ENCODE measurements at regions not wholly inside any gene's neighbourhood (a gene's known extent, or its start where the extent isn't known, plus 50 kb on each side); places are given as distances from the start of the nearest gene placed in this dataset.

DNA sequence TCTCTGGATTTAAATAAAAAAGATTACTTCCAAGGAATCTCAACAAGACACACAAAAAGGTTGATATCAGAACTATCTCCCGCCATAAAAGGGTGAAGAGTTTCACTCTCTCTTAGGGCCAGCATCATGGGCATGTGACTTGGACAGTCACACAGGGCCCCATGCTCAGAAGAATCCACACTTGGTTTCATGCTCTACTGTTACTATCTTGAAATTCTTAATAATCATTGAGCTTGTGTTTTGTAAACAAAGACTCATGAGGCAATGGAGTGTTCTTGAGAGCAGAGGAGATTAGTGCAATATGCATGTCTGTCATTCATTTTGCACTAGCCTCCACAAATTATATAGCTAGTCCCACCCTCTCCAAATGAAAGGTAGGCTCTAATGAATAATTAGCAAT, 58.4 kb downstream of the HMHB1 start:
- no peak overlapping the region for H3K27ac Mint-ChIP-seq (ENCODE audit: unreplicated experiment)
- peaks cover 6% of the 10 kb centered on the region for H3K4me1 ChIP-seq (ENCODE audit: insufficient read depth, low read length)
- H3K4me2 ChIP-seq (ENCODE audit: low read length): no peak overlapping the region
- peaks cover 9% of the 10 kb centered on the region for H3K4me1 Mint-ChIP-seq (ENCODE audit: low read depth, unreplicated experiment)
- no peaks in the 10 kb centered on the region for H3K36me3 Mint-ChIP-seq (ENCODE audit: low read depth, unreplicated experiment)
- FAIRE-seq (no peak), DNase-seq (ENCODE audit: low read depth) (no peak)
- no peaks in the 10 kb centered on the region for H3K36me3 ChIP-seq (ENCODE audit: insufficient read depth, low read length)
- TF ChIP-seq, protein P1, sequence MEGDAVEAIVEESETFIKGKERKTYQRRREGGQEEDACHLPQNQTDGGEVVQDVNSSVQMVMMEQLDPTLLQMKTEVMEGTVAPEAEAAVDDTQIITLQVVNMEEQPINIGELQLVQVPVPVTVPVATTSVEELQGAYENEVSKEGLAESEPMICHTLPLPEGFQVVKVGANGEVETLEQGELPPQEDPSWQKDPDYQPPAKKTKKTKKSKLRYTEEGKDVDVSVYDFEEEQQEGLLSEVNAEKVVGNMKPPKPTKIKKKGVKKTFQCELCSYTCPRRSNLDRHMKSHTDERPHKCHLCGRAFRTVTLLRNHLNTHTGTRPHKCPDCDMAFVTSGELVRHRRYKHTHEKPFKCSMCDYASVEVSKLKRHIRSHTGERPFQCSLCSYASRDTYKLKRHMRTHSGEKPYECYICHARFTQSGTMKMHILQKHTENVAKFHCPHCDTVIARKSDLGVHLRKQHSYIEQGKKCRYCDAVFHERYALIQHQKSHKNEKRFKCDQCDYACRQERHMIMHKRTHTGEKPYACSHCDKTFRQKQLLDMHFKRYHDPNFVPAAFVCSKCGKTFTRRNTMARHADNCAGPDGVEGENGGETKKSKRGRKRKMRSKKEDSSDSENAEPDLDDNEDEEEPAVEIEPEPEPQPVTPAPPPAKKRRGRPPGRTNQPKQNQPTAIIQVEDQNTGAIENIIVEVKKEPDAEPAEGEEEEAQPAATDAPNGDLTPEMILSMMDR (IDR thresholded peaks at IDR 0.05; ENCODE audit: insufficient read depth, low read depth, low read length): no peak
- TF ChIP-seq EZH2 (IDR thresholded peaks at IDR 0.05; ENCODE audit: insufficient read depth, low read length): no peak
- H3K9me3 ChIP-seq (ENCODE audit: insufficient read depth, low read depth, low read length): no peaks in the 10 kb centered on the region
- H3K79me2 ChIP-seq (ENCODE audit: insufficient read depth, low read length): no peaks in the 10 kb centered on the region
- H3K27me3 Mint-ChIP-seq (ENCODE audit: low read depth, unreplicated experiment): no peaks in the 10 kb centered on the region
- H4K20me1 ChIP-seq (ENCODE audit: insufficient read depth, low read length): no peaks in the 10 kb centered on the region
- no peak overlapping the region for H3K27ac ChIP-seq (ENCODE audit: low read depth, low read length)
- no peaks in the 10 kb centered on the region for H3K27me3 ChIP-seq (ENCODE audit: insufficient read depth, low read length)
- no peak overlapping the region for H3K4me3 Mint-ChIP-seq (ENCODE audit: unreplicated experiment)
- H3K9ac ChIP-seq (ENCODE audit: low read length): no peak overlapping the region
- H3K9me3 Mint-ChIP-seq (ENCODE audit: unreplicated experiment): peaks cover 1% of the 10 kb centered on the region
- no peak overlapping the region for H2AFZ ChIP-seq (ENCODE audit: low read depth, low read length)
- no peak overlapping the region for H3K4me3 ChIP-seq (ENCODE audit: insufficient read depth, low read depth, low read length)

DNA sequence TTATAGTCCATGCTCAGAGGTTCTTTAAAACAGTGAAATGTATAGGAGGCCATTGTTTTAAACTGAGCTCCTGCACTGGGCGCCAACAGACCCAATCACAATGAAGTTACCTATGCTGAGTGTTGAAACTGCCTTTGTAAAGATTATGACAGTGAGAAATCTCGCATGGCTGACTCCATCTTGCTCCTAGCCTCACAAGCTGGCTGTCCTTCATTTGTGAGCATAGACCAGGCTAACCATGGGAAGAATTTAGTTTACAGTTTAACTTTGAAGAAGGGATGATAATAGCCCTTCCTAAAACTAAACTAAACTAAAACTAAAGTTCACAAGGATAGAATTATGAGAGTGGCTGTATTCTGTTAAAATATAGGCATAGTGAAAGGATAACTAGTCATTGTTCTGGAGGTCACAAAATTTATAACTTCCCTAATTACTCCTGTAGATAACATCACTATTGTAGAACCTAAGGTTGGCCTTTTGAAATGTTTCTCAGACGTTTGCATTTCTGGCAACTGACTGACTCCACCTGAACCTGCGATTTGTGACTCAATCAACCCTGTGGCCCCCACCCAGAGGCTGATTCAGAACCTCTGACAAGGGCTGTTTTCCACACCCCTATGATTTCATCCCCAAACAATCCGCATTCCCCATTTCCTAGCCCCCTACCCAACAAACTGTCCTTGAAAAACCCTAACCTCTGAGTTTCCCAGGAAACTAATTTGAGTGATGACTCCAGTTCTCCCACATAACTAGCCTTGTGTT, 59.1 kb downstream of the HMHB1 start:
- H3K4me3 Mint-ChIP-seq (ENCODE audit: unreplicated experiment): no peak overlapping the region
- peak overlapping the region; percentile 48 for H3K27ac Mint-ChIP-seq (ENCODE audit: unreplicated experiment)
- Histone ChIP-seq H3K27ac (ENCODE audit: low read depth, low read length) (no peak overlapping the region), H3K4me3 (ENCODE audit: insufficient read depth, low read depth, low read length) (no peak overlapping the region), H2AFZ (ENCODE audit: low read depth, low read length) (no peak overlapping the region), H3K36me3 (ENCODE audit: insufficient read depth, low read length) (no peaks in the 10 kb centered on the region), H3K9ac (ENCODE audit: low read length) (no peak overlapping the region), H3K4me2 (ENCODE audit: low read length) (peak overlapping the region; percentile 52), H3K4me1 (ENCODE audit: insufficient read depth, low read length) (peaks cover 6% of the 10 kb centered on the region), H4K20me1 (ENCODE audit: insufficient read depth, low read length) (no peaks in the 10 kb centered on the region), H3K9me3 (ENCODE audit: insufficient read depth, low read depth, low read length) (no peaks in the 10 kb centered on the region), H3K79me2 (ENCODE audit: insufficient read depth, low read length) (no peaks in the 10 kb centered on the region), H3K27me3 (ENCODE audit: insufficient read depth, low read length) (no peaks in the 10 kb centered on the region)
- peaks cover 1% of the 10 kb centered on the region for H3K9me3 Mint-ChIP-seq (ENCODE audit: unreplicated experiment)
- peak; percentile 26 for FAIRE-seq
- H3K36me3 Mint-ChIP-seq (ENCODE audit: low read depth, unreplicated experiment): no peaks in the 10 kb centered on the region
- TF ChIP-seq, protein P1 (IDR thresholded peaks at IDR 0.05; ENCODE audit: insufficient read depth, low read depth, low read length): no peak
- no peak for TF ChIP-seq EZH2 (IDR thresholded peaks at IDR 0.05; ENCODE audit: insufficient read depth, low read length)
- H3K4me1 Mint-ChIP-seq (ENCODE audit: low read depth, unreplicated experiment): peaks cover 9% of the 10 kb centered on the region
- H3K27me3 Mint-ChIP-seq (ENCODE audit: low read depth, unreplicated experiment): no peaks in the 10 kb centered on the region
- peak; percentile 51 for DNase-seq (ENCODE audit: low read depth)

DNA sequence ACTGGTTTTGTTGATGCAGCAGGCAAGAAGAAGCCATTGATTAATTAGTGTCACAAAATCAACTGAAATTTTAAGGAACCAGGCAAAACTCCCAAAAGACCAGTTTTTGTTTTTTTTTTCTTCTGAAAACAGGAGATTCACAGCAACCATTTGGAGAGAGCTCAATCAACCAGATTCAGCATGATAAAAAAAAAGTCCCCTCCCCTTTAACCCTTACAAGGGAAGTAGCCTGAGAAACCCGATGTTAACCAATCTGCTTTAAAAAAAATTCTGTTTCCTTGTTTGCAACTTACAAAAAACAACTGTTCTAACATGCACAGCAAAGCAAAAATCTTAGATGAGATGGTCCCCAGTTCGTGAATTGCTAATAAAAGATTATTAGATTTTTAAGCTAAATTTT, 59.7 kb downstream of the HMHB1 start:
- Histone ChIP-seq H3K9ac (ENCODE audit: low read length) (no peak overlapping the region), H2AFZ (ENCODE audit: low read depth, low read length) (no peak overlapping the region), H3K79me2 (ENCODE audit: insufficient read depth, low read length) (no peaks in the 10 kb centered on the region), H3K27ac (ENCODE audit: low read depth, low read length) (no peak overlapping the region), H3K4me3 (ENCODE audit: insufficient read depth, low read depth, low read length) (no peak overlapping the region), H3K9me3 (ENCODE audit: insufficient read depth, low read depth, low read length) (no peaks in the 10 kb centered on the region), H3K4me2 (ENCODE audit: low read length) (peak overlapping the region; percentile 52), H3K27me3 (ENCODE audit: insufficient read depth, low read length) (no peaks in the 10 kb centered on the region), H4K20me1 (ENCODE audit: insufficient read depth, low read length) (no peaks in the 10 kb centered on the region), H3K4me1 (ENCODE audit: insufficient read depth, low read length) (peaks cover 6% of the 10 kb centered on the region), H3K36me3 (ENCODE audit: insufficient read depth, low read length) (no peaks in the 10 kb centered on the region)
- Mint-ChIP-seq H3K36me3 (ENCODE audit: low read depth, unreplicated experiment) (no peaks in the 10 kb centered on the region), H3K27ac (ENCODE audit: unreplicated experiment) (peak overlapping the region; percentile 48), H3K9me3 (ENCODE audit: unreplicated experiment) (peaks cover 1% of the 10 kb centered on the region), H3K4me1 (ENCODE audit: low read depth, unreplicated experiment) (peaks cover 9% of the 10 kb centered on the region), H3K27me3 (ENCODE audit: low read depth, unreplicated experiment) (no peaks in the 10 kb centered on the region), H3K4me3 (ENCODE audit: unreplicated experiment) (no peak overlapping the region)
- TF ChIP-seq, protein P1 (IDR thresholded peaks at IDR 0.05; ENCODE audit: insufficient read depth, low read depth, low read length): no peak
- TF ChIP-seq EZH2 (IDR thresholded peaks at IDR 0.05; ENCODE audit: insufficient read depth, low read length): no peak
- no peak for FAIRE-seq
- DNase-seq (ENCODE audit: low read depth): no peak
